IPS DF 4.7 (cell line): ENCODE measurements at regions not wholly inside any gene's neighbourhood (a gene's known extent, or its start where the extent isn't known, plus 50 kb on each side); places are given as distances from the start of the nearest gene placed in this dataset.

Source experiments
- DNase-seq: peaks from one replicate; pipeline ENCODE4 v3.0.0-alpha.2; 2013; ENCODE audit warnings: low spot score; ENCODE audit errors: extremely low read depth

DNA sequence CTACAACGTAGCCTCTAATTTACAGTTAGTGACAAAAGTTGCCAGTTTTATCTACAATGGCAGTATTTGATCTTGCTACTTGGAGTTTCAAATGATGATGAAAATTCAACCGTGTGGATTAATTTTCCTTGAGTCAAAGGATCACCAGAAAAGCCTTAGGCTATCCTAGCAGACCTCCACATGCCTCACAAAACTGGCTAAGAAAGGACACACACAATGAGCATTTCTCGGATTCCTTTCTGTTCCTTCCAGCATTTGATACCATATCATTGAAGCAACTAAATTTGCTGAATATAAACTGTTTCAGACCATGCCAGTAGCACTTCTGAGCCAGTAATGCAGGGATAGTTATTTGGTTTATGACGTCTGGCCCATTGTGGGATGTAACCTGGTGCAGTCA lies 587.4 kb upstream of the MDFIC2 start:
- no peak for DNase-seq

DNA sequence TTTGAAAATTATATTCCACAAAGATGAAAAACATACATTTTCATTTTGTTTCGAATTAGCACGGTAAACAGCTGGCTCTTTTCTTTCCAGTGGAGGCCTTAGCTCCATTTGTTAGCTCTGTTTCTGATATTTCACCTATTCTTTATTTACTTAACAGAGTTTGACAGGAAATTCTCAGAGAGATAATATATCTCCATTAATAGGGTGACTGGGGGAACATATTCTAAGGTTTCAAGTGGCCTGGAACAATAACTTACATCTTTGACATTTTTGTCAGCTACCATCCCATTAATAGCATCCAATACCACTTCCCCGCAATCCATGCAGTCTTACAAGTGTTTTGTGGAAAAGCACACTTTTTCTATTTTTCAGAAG lies 577.6 kb upstream of the MDFIC2 start:
- no peak for DNase-seq

DNA sequence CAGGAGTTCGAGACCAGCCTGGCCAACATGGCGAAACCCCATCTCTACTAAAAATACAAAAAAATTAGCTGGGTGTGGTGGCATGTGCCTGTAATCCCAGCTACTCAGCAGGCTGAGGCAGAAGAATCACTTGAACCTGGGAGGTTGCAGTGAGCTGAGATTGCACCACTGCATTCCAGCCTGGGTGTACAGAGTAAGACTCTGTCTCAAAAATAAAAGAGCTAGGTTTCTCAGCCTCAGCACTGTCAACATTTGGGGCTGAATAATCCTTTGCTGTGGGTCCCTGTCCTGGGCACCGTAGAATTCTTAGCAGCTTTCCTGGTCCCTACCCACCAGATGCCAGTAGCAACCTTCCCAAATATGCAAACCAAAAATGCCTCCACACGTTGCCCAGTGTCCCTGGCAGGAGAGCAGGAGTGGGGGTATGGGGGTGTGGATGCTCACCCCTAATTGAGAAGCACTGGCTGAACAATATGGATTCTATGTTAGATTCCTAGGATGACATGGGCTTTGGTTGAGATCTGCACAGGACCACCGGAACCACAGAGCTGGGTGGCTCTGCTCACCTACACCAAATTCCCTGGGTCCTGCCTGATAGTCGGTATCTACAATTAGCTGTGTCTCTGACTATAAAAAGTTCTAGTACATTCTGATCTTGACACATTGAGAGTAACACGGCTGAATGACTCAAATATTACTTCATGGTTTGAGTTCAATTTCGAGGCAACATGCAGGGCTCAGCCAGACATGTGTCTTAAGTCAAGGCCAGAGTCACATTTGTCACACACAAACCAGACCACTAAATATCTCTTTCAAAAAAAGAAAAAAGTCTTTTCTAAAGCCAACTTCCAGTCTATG lies 577.0 kb upstream of the MDFIC2 start:
- DNase-seq: no peak

DNA sequence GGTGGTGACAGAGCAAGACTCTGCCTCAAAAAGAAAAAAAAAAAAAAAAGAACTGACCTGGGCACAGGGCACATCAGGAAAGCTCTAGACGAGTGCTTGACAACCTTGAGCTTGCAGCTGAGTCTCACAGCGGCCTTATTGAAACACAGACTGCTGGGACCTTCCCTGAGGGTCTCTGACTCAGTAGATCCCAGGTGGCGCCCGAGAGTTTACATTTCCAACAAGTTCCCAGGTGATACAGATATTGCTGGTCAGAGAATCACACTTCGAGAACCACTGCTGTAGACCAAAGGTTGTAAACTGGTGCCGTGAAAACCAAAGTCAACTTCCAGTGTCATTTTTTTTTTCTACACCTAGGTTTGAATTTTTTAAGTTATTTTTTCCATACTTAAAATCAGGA lies 573.2 kb upstream of the MDFIC2 start:
- no peak for DNase-seq

DNA sequence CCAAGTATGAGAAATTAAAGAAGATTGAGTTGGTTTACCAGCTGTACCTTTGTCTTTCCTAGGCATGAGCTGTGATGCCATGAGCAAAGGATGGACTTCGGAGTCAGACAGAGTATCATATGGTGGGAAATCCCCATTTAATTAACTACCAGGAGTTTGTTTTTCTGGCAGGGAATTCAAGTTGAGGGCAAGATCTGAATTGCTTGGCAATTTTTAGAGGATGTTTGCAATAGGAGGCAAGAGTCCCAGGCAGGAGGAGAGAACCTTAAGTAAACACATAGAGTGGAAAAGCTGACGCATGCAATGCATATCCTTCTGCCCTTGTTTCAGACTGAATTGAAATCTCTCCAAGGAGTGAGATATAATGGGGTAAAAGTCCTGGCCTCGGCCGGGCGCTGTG lies 569.7 kb upstream of the MDFIC2 start:
- no peak for DNase-seq

DNA sequence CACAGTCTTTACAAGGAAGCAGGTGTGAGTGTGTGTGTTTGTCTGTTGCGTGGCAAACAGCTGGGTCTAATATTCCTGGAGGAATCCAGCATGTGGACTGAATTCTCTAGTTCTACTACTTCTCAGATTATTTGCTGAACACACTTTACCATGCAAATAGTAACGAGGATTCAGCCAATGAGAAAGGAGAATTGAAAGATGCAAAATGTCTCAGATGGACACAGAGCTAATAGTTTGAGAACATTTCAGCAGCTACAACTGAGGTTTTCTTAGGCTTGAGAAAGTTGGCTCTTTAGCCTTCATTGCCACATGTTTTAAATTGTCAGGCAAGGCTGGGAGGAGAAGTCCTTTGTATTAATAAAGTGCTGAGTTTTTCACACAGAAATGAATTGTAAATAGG lies 568.0 kb upstream of the MDFIC2 start:
- no peak for DNase-seq

DNA sequence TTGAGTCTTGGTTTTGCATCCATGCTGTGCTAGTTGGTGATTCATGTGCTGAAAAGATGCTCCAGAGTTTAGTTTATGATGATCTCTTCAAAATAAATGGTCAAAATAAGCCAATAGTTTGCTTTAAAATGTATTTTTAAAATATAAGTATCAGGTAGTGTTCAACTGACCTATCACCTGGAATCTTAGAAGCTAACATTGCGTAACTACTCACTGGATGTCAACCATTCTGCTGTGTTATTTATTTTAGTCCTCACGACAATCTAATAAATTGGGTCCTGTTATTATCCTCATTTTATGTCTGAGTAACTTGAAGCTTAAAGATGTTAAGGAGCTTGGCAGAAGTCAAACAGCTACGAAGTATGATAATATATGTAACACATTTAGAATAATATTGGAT lies 563.7 kb upstream of the MDFIC2 start:
- DNase-seq: no peak

DNA sequence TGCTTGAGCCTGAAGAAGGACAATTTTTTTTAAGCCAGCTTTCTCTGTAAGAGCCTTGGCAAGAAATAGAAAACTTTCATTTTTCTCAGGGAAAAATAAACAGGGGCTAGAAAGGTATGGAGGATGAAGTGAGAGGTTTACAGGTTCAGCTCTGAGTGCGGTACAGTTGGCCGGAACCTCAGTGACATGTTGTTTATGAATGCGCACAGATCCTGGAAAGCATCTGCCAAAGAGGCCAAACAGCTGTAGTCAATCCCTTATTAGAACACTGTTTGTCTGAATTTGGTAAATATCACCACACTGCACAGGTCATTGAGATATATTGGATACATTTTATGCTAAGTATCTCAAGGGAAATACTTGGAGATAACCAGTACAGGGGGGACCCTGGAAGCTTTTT lies 561.8 kb upstream of the MDFIC2 start:
- no peak for DNase-seq

DNA sequence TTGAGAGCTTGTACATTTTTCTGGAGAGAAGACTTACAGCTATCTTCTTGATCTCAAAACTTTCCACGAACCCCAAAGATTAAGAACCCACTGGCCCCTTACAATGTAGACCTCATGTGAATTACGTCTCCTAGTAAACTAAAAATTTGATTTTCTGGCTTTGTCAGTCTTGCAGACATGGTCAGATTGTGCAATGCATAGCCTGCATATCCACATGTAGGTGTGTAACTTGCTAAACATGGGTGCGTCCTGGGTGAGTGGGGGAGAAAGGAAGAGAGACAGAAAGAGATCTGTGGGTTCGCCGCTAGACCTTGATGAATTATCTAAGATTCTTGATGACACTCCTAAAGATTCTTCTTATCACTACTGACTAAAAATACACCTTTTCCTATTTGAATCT lies 561.2 kb upstream of the MDFIC2 start:
- DNase-seq: no peak

DNA sequence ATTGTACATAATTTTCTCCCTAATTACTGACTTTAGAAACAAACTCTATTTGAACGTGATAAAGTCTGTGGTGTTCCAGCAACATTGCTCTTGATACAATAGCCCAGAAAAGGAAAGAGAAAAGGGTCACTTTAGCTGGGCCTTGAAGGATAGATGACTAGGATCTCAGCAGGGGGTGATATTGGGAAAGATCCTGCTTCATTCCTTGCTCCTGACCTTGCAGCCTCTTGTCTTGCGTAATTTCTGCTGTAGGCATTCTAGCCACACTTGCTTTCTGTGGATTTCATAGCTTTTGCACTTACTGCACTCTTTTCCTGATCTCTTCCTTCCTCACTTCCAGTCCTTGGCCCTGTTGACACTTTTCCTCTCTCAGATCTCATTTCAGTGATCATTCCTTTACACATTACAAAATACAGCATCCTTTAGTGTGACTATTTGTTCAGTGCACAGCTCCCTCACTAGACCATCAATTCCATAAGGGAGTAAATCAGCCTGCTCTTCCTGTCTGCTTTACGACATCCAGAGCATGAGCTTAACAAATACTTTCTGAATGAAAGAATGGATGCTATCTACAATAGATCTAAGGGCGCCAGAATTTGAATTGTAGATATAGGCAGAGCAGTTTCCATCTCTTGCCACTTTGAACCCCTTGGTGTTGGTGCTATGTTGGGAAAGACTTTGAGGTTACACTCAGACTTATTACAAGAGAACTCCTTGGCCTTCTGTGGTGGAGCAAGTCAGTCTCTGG lies 559.6 kb upstream of the MDFIC2 start:
- no peak for DNase-seq

DNA sequence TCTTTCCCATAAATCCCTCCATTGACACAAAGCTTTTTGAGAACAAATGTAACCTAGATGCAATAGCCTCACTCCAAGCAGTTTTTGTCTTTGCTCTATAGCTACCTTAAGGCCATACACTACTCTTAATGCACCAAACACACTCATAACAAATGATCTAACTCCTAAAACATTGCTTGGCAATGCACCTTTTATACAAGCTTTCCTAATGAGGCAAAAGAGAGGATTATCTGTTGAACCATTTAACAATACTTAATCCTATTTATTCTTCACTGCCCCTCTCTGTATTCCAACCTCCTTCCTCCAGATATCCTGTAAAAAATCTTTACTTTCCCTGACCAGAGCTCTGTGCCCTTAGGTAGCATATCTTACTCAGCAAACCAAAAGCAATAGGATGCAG lies 558.1 kb upstream of the MDFIC2 start:
- no peak for DNase-seq

DNA sequence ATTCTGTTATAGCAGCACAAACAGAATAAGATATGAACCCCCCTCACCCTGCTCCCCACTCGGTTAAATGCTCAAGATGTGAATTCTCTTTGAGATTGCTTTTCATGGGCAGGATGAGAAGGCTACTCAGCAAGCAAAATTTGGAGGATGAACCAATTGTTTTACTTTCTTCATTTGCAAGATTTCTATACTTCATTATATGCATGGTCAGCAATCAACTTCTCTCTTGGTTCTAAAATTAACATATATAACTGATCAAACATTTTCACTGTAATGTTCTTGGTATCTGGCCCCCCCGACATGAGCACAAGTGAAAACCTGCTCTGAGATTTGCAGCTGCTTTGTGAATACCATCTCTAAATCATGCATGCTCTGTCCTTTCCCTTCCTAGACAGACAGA lies 556.1 kb upstream of the MDFIC2 start:
- no peak for DNase-seq

DNA sequence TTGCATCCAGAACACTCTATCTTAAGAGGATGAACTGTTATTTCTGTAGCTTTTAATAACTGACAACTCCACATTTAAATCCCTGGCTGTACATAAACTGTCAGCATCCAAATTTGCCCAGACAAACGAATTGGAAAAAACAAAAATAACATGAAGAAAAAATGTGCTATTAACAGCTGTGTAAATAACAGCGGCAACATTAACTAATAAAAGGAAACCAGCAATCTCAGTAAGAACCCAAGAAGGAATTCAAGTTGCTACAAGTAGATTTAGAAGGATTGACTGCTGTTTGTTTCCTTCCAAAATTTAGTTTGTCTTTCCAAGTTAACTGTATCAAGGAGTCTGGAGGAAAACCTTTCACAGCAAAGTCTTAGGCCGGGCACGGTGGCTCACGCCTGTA lies 550.6 kb upstream of the MDFIC2 start:
- DNase-seq: no peak

DNA sequence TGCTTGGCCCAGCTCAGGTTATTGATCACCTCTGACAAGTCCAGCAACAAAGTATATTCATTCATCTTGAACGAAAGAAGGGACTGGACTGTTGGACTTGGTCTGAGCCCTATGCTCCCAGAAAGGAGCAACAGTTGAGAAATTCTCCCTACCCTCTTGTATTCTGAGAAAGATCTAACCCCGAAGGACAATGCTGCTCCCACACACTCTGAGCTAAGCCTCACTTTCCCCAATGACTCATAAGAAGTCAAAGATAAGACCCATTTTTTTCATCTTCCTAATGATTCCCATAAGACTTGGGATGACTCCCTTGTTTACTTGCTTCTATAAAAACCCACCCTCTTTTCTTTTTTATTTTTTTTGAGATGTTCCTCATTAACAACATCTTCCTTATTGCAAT lies 549.4 kb upstream of the MDFIC2 start:
- no peak for DNase-seq

DNA sequence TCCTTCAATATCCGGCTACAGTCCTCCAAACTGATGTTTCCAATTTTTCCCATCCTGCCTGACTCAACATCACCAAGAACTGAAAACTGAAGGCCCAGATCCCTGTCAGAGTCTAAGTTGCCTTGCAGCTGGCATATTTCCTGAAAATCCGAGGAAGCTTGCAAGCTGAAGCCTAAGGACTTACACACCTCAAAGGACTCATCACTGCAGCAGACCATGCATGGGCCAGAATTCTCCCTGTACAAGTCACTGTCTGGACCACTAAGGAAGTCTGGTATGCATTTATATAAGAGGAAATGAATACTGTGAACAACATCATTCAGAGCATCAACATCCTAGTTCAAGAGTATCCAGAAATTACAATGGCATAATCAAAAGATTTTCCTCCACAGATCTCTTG lies 548.8 kb upstream of the MDFIC2 start:
- no peak for DNase-seq

DNA sequence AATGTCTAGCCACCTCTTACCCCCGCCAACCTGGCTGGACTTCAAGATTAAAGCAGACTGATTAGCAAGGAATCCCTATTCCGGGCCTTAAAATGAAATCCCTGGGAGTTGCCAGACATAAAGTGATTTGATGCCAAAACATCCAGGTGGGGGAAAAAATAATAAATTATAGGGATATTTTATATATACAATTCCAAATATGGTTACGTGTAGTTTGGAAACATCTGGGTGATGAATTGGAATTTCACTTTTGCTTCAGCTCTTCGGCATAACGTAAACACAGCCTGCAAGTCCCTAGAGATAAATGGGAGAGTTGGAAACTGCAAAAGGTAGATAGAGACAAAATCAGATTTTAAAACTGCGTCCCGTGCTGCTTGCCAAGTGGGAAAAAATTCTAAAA lies 545.5 kb upstream of the MDFIC2 start:
- DNase-seq: no peak

DNA sequence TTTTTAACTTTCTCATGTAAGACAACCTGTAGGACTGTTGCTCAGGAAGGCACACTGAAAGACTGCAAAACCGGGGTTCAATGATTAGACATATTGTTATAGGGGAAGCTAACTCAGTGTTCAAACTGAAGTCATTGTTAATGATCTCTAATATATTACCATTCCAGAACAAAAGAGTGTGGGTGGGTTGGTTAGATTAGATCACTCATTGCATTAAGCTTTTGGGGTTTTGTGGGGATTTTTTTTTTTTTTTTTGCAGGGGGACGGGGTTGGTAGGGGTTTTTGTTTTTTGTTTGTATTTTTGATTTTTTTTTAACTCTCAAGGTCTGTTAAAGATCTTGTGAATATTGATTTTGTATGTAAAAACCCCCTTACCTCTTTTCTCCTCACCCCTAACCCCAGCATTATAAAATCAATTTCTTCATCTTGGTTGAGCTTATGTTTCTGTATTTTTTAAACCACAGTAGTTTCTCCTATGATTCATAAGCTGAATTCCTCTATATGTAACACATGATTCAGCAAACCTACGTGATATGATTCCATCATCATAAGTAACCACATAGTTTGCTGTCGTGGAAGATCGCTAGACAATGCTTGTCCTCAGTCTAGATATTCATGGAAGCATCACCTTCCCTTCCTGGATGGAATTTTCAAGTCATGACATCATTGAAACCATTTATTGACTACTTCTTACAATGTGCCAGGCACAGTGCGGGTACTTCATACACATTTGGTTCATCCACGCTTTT lies 544.1 kb upstream of the MDFIC2 start:
- DNase-seq: no peak

DNA sequence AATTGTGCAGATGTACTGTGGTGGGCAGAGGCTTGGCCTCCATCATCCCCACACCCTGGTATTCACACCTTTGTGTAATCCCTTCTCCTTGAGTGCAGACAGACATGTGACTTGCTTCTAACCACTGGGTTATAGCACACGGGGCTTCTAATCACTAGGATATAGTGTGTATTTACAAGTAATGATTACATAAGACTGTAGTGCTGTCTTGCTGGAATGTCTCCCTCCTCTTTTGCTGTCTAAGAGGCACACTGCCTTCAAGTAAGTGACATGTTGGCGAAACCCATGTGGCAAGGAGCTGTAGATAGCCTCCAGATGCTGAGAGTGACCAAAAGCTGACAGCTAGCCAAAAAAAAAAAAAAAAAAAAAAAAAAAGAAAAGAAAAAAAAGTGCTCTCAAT lies 542.7 kb upstream of the MDFIC2 start:
- DNase-seq: no peak

DNA sequence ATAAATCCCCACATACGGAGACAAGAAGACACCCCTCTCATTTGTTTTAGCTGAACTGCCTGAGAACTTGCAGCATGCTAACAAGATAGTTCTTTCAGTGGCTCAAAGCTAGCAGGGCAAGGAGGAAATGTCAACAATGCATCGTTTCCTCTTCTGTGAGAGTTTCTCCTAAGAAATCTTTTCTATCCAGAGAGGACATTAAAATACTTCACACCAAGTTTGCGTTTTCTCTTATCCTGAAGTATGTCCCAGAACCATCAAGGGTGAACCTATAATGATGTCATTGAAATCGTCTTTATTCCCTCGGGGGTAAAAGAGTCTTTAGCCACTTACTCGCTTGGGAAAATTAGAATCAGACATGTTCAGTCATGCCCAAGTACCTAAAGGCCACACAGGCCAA lies 541.7 kb upstream of the MDFIC2 start:
- DNase-seq: no peak

DNA sequence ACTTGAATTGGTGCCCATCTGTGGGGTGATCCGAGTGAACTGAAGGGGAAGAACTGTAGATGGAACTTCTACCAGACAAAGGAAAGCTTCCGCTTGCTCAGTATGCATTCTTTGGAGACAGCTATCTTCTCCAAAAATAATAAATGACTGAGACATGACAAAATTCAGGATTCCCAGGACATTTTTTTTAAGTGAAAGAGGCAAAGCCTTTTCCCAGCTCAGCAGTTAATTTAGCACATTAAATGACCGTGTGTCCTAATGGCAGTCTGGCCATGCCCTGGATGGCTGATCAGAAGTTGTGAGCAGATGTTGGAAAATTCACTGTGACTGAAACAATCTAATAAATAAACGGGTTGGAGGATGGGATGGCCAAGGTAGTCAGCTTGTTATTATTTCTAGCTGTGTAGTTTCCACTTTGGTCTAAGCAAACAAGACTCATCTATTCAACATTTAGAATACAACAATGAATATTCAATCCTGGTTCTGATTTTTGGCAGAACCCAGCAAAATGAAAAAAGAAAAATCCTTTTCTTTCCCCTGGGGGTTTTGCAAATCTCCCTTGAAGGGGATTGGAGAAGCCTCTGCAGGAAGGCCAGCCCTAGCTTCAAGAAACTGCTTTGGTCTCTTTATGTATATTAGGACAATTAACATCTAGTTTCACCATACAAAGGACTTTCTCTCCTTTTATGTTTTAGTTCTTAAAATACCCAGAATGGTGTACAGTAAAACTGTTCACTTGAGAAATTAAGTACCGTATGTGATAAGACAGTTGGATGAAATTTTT lies 540.9 kb upstream of the MDFIC2 start:
- no peak for DNase-seq

DNA sequence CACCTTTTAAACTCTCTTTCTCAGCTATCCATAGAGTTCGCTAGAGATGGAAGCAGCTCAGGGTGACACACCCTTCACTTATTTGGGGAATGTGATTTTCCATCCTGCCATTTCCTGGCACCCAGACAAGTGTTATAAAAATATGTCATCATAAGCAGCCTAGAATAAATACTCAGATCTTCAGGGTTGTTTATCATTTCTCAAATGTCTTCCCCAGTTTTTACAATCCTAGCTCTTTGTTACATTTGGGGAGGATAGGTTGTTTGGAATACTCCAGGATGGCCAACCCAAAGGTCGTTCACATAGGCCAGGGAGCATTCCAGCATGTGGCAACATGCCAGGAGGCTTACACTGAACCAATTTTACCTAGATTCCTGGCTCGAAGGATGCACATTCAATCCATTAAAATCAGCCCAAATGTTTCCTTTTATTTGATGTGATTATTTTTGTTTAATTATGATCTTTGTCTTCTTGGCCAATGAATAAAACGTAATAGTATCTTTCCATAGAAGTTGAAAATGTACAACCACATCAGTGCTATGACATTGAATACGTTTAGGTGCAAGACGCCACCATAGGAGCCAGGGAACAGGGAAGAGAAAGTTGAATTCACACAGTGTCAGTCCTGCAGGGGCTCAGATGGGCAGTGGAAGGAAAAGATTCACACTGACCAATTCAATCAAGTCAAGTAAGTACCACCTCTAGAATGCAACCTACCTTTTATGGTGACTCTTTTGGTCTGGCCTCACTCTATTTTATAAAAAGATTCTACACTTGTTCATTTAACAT lies 537.7 kb upstream of the MDFIC2 start:
- DNase-seq: no peak
